ENCODE measurements at regions not wholly inside any gene's neighbourhood (a gene's known extent, or its start where the extent isn't known, plus 50 kb on each side); places are given as distances from the start of the nearest gene placed in this dataset.

DNA sequence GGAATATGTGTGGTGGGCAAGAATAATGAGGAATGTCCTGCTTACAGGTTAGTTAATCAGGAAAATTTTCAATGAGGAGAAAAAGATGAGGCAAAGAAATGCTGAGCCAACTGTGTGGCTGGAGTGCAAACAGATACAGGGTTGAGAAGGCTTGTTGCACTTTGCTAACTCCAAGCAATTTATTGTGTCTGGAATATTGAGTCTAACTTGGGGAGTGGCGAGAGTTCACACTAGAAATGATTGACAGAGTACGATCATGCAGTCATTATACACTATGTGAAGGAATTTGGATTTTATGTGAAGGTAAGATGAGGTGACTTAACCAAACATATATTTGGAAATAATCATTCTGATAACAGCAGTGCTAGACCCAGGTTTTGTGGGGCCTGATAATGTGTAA is 185.0 kb upstream of the ELAC2 start:
- Histone ChIP-seq H3K36me3 (ENCODE audit: control insufficient read depth, insufficient read depth, low read length) (no peaks in the 10 kb centered on the region), H3K27me3 (ENCODE audit: control insufficient read depth, insufficient read depth, low read length) (no peaks in the 10 kb centered on the region), H3K4me3 (ENCODE audit: low read depth, low read length) (no peak overlapping the region)
- ChIA-PET POLR2A (no interaction called here), CTCF (interaction anchor here (0.6 kb wide), 1 partner anchor 1995 kb away, joined by 3 read pairs; no protein-coding TSS in a partner anchor)
- TF ChIP-seq, protein P1, sequence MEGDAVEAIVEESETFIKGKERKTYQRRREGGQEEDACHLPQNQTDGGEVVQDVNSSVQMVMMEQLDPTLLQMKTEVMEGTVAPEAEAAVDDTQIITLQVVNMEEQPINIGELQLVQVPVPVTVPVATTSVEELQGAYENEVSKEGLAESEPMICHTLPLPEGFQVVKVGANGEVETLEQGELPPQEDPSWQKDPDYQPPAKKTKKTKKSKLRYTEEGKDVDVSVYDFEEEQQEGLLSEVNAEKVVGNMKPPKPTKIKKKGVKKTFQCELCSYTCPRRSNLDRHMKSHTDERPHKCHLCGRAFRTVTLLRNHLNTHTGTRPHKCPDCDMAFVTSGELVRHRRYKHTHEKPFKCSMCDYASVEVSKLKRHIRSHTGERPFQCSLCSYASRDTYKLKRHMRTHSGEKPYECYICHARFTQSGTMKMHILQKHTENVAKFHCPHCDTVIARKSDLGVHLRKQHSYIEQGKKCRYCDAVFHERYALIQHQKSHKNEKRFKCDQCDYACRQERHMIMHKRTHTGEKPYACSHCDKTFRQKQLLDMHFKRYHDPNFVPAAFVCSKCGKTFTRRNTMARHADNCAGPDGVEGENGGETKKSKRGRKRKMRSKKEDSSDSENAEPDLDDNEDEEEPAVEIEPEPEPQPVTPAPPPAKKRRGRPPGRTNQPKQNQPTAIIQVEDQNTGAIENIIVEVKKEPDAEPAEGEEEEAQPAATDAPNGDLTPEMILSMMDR (IDR thresholded peaks at IDR 0.05; ENCODE audit: insufficient read depth, low read depth, low read length) = no peak
- no peak for DNase-seq (ENCODE audit: low read depth)

DNA sequence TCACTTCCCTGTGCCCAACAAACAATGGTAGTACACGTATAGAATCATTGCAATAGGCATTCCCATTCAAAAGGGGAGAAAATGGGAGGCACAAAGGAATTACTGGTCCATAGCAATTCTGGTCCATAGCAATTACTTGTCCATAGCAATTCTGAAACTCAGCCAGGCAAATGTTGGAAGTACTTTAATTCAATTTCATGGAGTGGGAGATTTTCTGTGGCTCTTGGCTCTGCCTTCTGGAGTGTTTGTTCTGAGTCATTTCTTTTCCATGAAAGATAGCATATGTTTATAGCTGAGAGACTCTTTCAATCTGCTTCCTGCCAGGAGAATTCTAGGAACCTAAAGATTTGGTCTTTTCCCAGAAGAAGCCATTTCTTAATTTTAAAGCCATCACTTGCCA is 182.8 kb upstream of the ELAC2 start:
- H3K27me3 ChIP-seq (ENCODE audit: control insufficient read depth, insufficient read depth, low read length) = no peaks in the 10 kb centered on the region
- TF ChIP-seq, protein P1 (IDR thresholded peaks at IDR 0.05; ENCODE audit: insufficient read depth, low read depth, low read length) = no peak
- CTCF ChIA-PET = no interaction called here
- H3K4me3 ChIP-seq (ENCODE audit: low read depth, low read length) = no peak overlapping the region
- no peaks in the 10 kb centered on the region for H3K36me3 ChIP-seq (ENCODE audit: control insufficient read depth, insufficient read depth, low read length)
- POLR2A ChIA-PET = no interaction called here
- DNase-seq (ENCODE audit: low read depth) = no peak

DNA sequence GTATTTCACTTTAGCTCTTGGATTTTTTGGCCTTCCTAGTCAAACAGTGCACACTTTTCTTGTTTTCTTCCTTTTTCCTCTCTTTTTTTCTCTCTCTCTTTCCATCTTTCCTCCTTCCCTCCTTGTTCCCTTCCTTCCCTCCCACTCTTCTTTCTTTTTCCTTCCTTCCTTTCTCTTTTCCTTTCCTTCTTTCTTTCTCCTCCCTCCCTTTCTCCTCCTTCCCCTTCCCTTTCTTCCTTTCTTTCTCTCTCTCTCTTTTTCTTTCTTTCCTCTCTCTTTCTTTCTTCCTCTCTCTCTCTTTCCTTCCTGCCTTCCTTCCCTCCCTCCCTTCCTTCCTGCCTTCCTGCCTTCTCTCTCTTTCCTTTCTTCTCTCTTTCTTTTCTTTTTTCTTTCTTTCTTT is 181.6 kb upstream of the ELAC2 start:
- CTCF ChIA-PET = no interaction called here
- Histone ChIP-seq H3K27me3 (ENCODE audit: control insufficient read depth, insufficient read depth, low read length) (no peaks in the 10 kb centered on the region), H3K4me3 (ENCODE audit: low read depth, low read length) (no peak overlapping the region), H3K36me3 (ENCODE audit: control insufficient read depth, insufficient read depth, low read length) (no peaks in the 10 kb centered on the region)
- TF ChIP-seq, protein P1 (IDR thresholded peaks at IDR 0.05; ENCODE audit: insufficient read depth, low read depth, low read length) = no peak
- no peak for DNase-seq (ENCODE audit: low read depth)
- POLR2A ChIA-PET = no interaction called here

DNA sequence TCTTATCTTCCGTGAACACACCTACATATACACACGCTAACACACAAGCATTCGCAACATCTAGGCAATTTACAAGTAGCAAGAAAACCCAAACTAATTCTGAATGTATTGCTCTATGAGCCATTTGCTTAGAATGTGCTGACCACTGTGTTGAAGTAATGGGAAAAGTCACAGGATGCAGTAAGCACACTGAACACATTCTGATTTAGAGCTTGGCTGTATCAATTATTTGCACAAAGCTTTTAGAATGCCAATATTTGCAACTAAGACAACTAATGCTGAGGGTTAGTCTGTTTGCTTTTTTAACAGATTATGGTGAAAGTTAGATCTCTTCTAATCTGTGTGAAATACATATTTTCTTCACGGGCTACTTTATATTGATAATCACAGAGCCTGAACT is 179.8 kb upstream of the ELAC2 start:
- TF ChIP-seq, protein P1 (IDR thresholded peaks at IDR 0.05; ENCODE audit: insufficient read depth, low read depth, low read length) = no peak
- no peaks in the 10 kb centered on the region for H3K36me3 ChIP-seq (ENCODE audit: control insufficient read depth, insufficient read depth, low read length)
- H3K27me3 ChIP-seq (ENCODE audit: control insufficient read depth, insufficient read depth, low read length) = no peaks in the 10 kb centered on the region
- ChIA-PET CTCF (no interaction called here), POLR2A (no interaction called here)
- no peak overlapping the region for H3K4me3 ChIP-seq (ENCODE audit: low read depth, low read length)
- no peak for DNase-seq (ENCODE audit: low read depth)

DNA sequence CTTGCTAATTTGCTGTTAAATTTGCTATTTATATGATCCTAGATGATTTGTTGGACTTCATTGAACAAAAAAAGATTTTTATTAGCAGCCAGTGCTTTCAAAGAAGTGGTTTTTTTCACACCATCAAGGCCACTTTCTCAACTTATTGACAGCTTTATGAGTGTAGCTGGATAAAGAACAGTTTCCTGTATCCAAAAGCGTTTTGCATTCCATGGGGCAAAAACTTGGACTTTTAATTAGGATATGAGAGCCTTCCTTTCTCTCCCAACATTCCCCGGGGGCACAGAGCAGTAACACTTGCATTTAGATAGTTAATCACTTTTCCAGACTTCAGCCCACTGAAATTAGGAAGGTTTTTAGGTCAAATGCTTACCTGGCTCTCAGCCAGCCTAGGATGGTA is 177.1 kb upstream of the ELAC2 start:
- POLR2A ChIA-PET = no interaction called here

More for the DNA sequence above, 177.1 kb upstream of the ELAC2 start:
- H3K27me3 ChIP-seq (ENCODE audit: control insufficient read depth, insufficient read depth, low read length) = no peaks in the 10 kb centered on the region
- no peak overlapping the region for H3K4me3 ChIP-seq (ENCODE audit: low read depth, low read length)
- TF ChIP-seq, protein P1 (IDR thresholded peaks at IDR 0.05; ENCODE audit: insufficient read depth, low read depth, low read length) = no peak
- no peaks in the 10 kb centered on the region for H3K36me3 ChIP-seq (ENCODE audit: control insufficient read depth, insufficient read depth, low read length)
- DNase-seq (ENCODE audit: low read depth) = no peak
- CTCF ChIA-PET = interaction anchor here (0.6 kb wide), 1 partner anchor 1015 kb away, joined by 3 read pairs; no protein-coding TSS in a partner anchor
